GM18873 (cell line): ENCODE measurements at regions not wholly inside any gene's neighbourhood (a gene's known extent, or its start where the extent isn't known, plus 50 kb on each side); places are given as distances from the start of the nearest gene placed in this dataset.

ENCODE experiments used
- ATAC-seq: cut with Tn5 transposase; IDR thresholded peaks from one replicate; pipeline ENCODE4 v1.9.1; 2021; ENCODE audit warnings: mild to moderate bottlenecking, moderate library complexity, moderate number of reproducible peaks; ENCODE audit not compliant: unreplicated experiment, low FRiP score

- no peak for ATAC-seq
These were observed 183.3 kb downstream of the CCDC59 start for GRCh38 chr12:82174936-82175335.

DNA sequence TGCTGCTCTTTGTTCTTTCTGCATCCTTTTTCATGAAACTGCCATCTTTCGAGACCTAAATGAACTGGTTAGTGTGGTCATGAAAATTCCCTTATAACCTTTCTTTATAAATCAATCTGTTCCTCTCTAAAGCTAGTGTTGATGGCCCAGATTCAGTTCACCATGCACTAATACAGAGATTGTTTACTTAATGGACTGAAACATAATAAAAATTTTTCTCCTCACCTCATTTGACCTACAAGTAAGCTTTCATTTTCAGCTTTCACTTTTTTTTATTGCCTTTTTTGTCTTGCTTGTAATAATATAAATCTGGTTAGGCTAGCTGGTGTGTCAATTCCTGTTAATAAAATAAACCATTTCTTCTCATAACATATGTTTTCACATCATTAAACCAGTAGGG lies 183.8 kb downstream of the CCDC59 start:
- ATAC-seq = no peak

GRCh38 chr12:82149045-82149444 lies 209.1 kb downstream of the CCDC59 start:
- ATAC-seq = no peak

- no peak for ATAC-seq
These were observed 211.4 kb downstream of the CCDC59 start for GRCh38 chr12:82146740-82147139.

DNA sequence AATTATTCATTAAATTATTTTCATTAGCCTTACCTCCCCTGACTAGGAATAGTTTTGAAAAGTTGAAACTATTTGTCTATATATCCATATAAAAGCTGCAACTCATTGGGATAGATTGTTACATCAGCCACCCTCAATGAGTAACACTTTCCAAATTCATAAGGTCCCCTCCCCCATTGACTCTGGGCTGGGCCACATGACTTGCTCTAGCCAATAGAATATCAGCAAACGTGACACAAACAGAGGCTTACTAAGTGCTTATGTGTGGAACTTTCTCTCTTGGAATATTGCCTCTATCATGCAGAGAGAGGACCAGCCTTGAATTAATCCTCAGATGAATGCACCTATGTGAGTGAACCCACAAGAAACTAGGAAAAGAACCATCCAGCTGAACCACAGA lies 213.7 kb downstream of the CCDC59 start:
- no peak for ATAC-seq

- no peak for ATAC-seq
These were observed 225.8 kb downstream of the CCDC59 start for GRCh38 chr12:82132390-82132789.

DNA sequence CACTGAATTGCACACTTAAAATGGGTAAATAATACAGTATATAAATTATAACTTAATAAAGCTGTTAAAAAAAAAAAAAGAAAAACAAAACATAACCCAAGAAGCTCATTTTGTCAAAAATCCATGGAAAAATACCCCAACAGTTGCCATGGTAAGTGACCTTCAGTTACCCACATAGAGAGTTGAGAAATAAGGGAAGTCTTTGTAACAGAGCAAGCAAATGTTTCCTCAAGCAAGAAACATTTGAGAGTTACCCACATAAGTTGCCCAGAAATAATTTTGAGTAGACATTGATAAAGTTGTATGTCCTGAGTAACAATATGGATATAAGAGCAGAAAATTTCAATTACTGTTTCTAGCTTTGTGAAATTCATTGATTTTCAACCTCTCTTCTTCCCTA lies 227.4 kb downstream of the CCDC59 start:
- ATAC-seq = no peak

- ATAC-seq = no peak
These were observed 233.3 kb downstream of the CCDC59 start for GRCh38 chr12:82124711-82125380.

- no peak for ATAC-seq
These were observed 236.6 kb downstream of the CCDC59 start for GRCh38 chr12:82121545-82121944.

- ATAC-seq = no peak
These were observed 237.3 kb downstream of the CCDC59 start for GRCh38 chr12:82120901-82121300.

DNA sequence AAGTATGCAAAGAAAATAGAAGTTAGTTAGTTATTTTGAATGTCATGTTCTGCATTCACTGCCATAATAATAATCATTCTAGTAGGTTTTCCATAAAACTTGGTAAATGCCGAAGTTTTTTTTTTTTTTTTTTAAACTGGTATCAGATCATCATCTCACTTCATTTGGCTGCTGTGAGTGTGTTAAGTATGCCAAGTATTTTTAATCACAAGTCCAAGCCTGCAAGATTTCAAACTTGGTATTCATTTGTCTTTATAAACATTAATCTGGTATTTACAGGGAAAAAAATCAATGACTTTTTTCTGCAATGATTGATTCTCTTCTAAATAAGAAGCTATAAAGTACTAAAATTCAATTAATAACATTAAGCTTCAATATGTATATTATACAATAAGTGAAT lies 248.9 kb downstream of the CCDC59 start:
- no peak for ATAC-seq

DNA sequence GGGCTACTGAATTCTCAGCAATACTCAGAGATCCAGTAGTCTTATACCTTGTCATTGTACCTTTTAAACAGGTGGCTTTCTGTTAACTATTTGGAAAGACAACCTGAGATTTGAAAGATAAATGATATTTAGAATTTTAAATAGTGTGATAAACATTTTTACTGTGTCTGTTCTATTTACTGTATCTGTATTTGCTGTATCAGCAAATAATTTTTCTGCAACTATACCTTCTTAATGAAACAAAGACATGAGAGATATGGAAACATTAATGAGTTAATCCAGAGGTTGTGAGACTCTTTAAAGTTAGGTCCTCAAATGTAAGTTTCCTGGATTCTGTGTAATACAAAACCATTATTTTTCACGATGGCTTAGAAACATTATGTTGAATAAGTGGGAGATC lies 249.6 kb downstream of the CCDC59 start:
- ATAC-seq = no peak

- no peak for ATAC-seq
These were observed 259.0 kb downstream of the CCDC59 start for GRCh38 chr12:82099216-82099615.

- ATAC-seq = no peak
These were observed 260.3 kb downstream of the CCDC59 start for GRCh38 chr12:82097877-82098276.

DNA sequence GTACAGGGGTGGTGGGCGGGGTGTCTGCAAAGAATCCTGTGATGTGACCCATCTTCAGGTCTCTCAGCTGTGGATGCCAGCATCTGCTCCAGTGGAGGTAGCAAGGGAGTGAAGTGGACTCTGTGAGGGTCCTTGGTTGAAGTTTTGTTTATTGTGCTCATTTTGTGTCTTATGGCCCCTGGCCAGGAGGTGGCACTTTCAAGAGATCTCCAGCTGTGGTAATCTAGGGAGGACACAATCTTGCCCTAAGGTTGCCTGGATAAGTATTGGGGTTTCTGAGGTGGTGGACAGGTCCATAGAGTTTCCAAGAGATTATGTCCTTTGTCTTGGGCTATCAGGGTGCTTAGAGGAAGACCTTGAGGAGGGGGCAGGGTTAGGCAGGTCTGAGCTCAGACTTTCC lies 260.7 kb downstream of the CCDC59 start:
- no peak for ATAC-seq

- ATAC-seq = no peak
These were observed 268.0 kb downstream of the CCDC59 start for GRCh38 chr12:82090165-82090564.

GRCh38 chr12:82089369-82090121 lies 268.6 kb downstream of the CCDC59 start:
- no peak for ATAC-seq

- no peak for ATAC-seq
These were observed 275.7 kb downstream of the CCDC59 start for GRCh38 chr12:82082501-82082900.

DNA sequence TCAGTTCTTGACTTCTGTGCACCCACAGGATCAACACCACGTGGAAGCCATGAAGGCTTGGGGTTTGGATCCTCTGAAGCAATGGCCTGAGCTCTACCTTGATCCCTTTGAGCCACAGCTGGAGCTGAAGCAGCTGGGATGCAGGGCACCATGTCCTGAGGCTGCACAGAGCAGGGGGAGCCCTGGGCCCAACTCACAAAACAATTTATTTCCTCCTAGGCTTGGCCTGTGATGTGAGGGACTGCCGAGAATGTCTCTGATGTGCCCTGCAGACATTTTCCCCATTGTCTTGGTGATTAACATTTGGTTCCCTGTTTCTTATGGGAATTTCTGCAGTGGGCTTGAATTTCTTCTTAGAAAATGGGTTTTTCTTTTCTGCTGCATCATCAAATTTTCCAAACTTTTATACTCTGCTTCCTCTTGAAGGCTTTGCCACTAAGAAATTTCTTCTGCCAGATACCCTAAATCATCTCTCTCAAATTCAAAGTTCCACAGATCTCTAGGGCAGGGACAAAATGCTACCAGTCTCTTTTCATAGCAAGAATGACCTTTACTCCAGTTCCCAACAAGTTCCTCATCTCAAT lies 288.2 kb downstream of the CCDC59 start:
- no peak for ATAC-seq

- ATAC-seq = no peak
These were observed 299.0 kb upstream of the PPFIA2 start for GRCh38 chr12:82058197-82058596.

GRCh38 chr12:82057770-82058169 lies 298.6 kb upstream of the PPFIA2 start:
- ATAC-seq = no peak

GRCh38 chr12:82055391-82055790 lies 296.2 kb upstream of the PPFIA2 start:
- no peak for ATAC-seq
